NCI-H345 treated with DMSO at 0.1 percent for 48 hours (cell line): ENCODE measurements at regions not wholly inside any gene's neighbourhood (a gene's known extent, or its start where the extent isn't known, plus 50 kb on each side); places are given as distances from the start of the nearest gene placed in this dataset.

ENCODE experiments used
- DNase-seq: peaks from one replicate; lab custom pipeline; 2025; ENCODE audit not compliant: unreplicated experiment; lab: John Stamatoyannopoulos, UW

GRCh38 chr15:31241888-31242522 is 84.6 kb upstream of the KLF13 start:
- DNase-seq: no peak

- DNase-seq: no peak
These were observed 82.7 kb upstream of the KLF13 start for GRCh38 chr15:31243895-31244294.

- DNase-seq: no peak
These were observed 81.4 kb upstream of the KLF13 start for GRCh38 chr15:31245135-31245689.

GRCh38 chr15:31245756-31246155 is 80.9 kb upstream of the KLF13 start:
- DNase-seq: no peak

GRCh38 chr15:31247404-31247803 is 79.2 kb upstream of the KLF13 start:
- no peak for DNase-seq

GRCh38 chr15:31248263-31248662 is 78.4 kb upstream of the KLF13 start:
- no peak for DNase-seq

- DNase-seq: no peak
These were observed 77.7 kb upstream of the KLF13 start for GRCh38 chr15:31248951-31249350.

- DNase-seq: no peak
These were observed 76.6 kb upstream of the KLF13 start for GRCh38 chr15:31250033-31250432.

- DNase-seq: no peak
These were observed 75.5 kb upstream of the KLF13 start for GRCh38 chr15:31251165-31251564.

- DNase-seq: no peak
These were observed 74.4 kb upstream of the KLF13 start for GRCh38 chr15:31252171-31252785.

GRCh38 chr15:31254431-31255175 is 72.0 kb upstream of the KLF13 start:
- DNase-seq: no peak

GRCh38 chr15:31255176-31255510 is 71.5 kb upstream of the KLF13 start:
- DNase-seq: no peak

GRCh38 chr15:31255732-31256377 is 70.8 kb upstream of the KLF13 start:
- no peak for DNase-seq

- DNase-seq: no peak
These were observed 70.0 kb upstream of the KLF13 start for GRCh38 chr15:31256378-31257265.

- no peak for DNase-seq
These were observed 69.3 kb upstream of the KLF13 start for GRCh38 chr15:31257286-31257685.

- no peak for DNase-seq
These were observed 68.4 kb upstream of the KLF13 start for GRCh38 chr15:31258260-31258659.

GRCh38 chr15:31259562-31260252 is 66.9 kb upstream of the KLF13 start:
- no peak for DNase-seq

GRCh38 chr15:31260646-31261265 is 65.9 kb upstream of the KLF13 start:
- DNase-seq: no peak

GRCh38 chr15:31261266-31262142 is 65.1 kb upstream of the KLF13 start:
- DNase-seq: peak; percentile 38
